GM18520 (cell line): ENCODE measurements at regions not wholly inside any gene's neighbourhood (a gene's known extent, or its start where the extent isn't known, plus 50 kb on each side); places are given as distances from the start of the nearest gene placed in this dataset.

Experiments
- ATAC-seq: cut with Tn5 transposase; IDR thresholded peaks from one replicate; pipeline ENCODE4 v1.9.1; 2021; ENCODE audit not compliant: unreplicated experiment

DNA sequence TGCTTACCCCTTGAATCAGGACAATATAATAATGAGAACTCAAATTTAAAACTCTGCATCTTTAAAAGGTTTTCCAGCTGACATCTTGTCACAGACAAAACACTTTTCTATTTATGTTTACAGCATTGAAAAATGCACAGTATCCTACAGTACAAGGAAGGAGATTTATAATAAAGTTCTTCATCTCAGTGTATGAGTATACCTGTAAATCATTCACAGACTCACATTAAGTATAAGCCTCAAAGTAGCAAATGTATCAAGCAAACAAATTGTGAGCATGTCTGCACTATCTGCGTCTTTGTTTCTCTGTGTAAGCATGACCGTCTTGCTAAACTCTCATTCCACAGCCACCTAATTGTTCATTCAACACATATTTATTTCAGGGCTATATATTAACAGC is 52.8 kb downstream of the PPP1R2C start:
- no peak for ATAC-seq

DNA sequence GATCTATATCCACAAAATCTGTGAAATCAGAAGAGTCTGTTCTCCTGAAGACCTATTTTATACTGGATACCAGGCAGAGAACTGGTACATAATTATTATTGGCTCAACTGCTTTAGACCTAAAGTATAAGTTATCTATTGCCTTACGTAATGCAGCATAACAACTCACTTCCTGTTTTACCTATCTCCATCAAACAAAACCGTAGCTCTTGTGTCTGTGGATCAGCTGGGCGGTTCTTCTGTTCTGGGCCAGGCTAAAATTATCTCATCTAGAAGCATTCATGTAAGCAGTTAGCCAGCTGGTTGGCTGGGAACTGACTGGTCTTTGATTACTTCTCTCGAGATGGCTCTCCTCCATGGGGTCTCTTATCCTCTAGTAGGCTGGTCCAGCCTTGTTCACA is 57.8 kb downstream of the PPP1R2C start:
- ATAC-seq, result no peak

DNA sequence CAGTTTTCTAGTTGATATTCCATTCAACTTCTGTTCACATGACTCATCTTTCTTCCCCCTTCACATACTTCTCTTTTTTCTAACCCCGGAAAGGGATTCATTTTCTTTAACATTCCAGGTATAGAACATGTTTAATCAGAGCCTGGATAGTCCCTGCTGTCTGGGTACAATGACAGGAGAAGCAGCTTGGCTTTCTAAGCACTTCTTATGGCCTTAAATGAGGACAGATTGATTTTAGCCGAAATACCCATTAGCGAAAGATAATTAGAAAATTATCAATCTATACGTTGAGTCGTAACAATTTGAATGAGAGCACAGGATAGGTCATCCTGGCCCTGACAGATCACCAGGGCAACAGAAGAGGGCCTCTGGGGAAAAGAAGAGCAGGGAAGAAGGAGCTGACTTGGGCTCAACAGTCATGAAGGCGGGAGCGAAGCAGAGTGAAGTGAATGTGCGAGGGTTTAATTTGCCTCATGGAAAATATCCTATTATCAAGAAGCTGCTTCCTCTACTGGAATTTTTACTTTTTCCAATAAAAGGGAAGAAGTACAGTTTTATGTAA is 62.2 kb downstream of the PPP1R2C start:
- ATAC-seq, result no peak

DNA sequence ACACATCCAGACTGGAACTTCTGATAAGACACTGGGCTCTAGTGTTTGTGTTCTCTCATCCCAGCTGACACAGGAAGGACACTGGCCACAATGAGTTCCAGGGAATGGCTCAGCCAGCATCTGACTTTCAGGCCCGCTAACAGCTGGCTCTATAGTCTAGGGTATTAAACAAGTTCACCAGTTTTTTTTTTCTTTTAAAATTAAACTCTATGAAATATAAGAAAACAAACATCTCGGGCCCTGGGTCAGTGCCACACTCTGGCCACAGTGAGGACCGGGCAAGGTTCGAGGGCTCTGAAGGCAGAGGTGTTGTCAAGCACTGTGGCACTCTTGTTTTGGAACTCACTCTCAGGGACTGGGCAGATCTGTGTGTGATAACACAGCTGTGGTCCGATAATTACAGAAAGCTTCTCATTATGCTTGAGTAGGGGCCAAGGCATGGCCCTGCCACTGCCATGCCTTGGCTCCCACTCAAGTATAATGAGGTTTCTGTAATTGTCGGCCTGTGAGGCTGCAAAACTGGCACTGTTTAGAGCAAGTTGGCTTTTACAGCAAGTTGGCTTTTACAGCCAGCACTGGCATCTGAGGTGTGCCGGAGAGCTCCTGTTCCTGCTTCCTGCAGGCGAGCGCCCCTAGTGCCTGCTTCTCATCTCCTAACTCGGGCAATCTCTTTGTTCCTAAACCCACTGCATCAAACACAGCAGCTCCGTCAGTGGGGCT is 62.8 kb downstream of the PPP1R2C start:
- ATAC-seq, result peak; percentile 45

DNA sequence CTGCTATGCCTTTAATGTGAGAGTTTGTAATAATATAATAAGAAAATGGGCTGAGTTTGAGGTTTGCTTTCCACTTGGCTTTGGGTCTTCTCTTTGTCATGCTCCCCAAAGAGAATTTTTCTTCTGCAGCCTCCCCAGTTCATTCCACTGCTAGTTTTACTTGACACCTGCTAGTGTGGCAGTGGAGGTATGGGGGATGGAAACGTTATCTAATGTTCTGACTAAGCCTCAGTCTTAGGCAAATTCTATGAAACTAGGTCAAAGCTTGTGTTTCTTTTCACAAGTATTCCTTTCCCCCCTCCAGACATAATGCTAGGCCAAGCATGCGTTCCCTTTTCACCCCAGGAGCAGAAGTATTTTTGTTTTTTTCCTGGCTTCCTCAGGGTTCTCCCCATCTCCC is 67.5 kb downstream of the PPP1R2C start:
- ATAC-seq, result no peak

DNA sequence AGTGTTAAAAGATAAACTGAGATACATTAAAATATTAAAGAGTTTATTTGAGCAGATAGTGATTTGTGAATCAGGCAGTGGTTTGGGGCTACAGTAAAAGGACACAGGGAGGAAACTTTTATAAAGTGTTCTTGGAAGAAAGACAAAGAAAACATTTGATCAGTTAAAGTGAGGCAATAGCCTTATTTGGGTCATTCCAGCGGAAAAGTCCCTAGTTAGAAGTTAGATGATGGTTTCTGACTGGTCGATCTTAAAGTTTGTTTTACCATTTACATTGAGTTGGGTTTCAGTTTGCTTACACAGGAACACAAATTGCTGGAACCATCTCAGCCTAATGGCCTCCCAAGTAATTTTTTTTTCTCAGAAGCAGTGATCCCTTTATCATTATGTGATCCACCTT is 69.7 kb downstream of the PPP1R2C start:
- no peak for ATAC-seq

DNA sequence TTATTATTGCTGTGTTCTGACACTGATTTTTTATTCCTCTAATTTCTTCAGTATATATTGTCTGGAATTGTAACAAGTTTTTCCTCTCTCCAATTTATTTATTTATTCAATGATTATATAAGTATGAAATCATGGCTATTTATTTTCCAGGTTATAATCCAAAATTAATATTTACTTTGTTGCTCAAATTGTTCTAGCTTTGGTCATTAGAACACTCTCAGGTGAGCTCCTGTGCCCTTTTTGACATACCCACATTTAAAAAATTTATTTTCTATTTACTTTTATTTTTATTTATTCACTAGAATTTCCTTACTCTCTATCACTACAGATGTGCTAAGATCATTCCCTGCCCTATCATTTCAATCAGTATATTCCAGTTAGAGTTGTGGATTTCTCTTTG is 70.2 kb downstream of the PPP1R2C start:
- no peak for ATAC-seq

DNA sequence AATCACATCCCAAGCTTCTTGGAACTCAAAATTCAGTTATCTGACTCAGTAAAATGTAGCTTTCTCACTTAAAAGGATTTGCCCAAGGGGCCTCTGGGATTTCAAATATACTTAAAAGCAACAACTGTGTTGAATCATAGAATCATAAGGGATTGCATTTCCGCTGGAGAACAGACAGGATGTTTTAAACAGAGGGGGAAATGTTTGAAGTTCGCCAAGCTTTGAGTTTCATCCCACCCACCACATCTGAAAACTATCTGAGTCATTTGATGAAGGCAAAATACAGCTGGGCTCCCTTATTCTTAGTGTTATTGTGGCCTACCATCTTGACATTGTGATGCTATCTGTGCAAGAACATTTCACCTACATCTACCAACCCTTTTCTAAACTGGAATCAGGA is 73.5 kb downstream of the PPP1R2C start:
- ATAC-seq, result no peak

DNA sequence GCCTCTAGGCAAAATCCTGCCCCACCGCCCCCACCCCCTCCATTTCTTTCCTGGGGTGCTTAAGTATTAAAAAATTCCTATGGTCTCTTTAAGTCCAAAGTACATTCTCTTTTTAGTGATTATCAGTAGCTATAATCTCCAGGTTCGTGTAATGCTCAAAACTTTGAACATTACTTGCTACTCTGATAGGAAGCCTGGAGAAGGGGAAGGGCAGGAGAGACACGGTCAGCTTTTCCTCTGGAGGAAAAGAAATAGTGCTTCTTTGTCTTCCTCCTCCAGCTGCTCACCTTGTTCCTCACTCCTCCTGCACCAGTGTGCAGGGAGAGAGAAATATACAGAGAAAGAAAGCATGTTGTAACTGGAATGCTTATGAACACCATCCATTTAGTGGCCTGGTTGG is 80.4 kb downstream of the PPP1R2C start:
- no peak for ATAC-seq

DNA sequence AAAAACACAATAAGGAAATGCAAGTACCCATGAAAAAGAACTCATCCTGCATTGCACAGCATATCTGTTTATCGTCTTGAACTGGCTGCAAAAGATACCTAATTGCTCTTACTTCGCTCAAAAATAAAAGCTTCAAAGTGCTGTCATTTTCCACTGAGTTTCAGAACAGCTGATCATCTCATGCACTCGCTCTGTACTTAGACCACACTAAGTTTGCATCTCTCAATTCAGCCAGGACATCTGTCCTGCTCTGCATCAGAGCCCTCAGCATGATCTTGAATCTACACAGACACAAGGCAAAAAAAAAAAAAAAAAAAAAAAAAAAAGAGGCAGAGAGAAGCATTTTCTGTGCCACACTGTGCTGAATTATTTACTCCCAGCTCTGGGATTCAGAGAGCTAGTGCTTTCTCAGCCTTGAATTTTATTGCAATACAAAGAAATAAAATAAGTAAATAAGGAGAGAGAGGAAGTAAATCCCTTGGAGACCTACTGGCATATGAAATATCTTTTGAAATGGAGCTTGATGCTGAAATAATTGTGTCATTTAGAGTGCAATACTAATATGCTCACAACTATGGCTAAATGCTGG is 81.3 kb downstream of the PPP1R2C start:
- ATAC-seq, result no peak

DNA sequence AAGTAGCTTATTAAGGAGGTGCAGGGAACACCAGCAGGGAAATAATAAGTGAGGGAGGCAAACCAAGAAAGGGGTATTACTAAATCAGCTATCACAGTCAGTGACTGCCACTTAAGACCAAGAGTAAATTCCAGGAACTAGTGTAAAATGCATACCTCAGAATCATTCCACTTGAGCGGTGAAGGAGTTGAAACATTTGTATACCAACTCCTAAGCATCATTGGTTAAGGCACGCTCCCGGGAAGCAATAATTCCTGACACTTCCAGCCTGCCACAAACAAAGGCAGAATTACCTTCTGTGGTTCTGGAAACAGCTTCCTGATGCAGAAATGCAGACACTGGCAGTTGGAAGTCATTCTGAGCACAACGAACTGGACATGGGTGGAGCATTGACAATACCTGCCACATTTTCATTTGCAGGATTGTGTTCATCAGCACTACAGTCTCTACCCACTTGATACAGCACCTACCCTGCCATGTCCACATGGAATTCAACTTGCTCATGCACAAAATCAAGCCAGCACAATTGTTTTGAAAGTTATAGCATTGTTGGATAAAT is 82.1 kb downstream of the PPP1R2C start:
- ATAC-seq, result no peak

DNA sequence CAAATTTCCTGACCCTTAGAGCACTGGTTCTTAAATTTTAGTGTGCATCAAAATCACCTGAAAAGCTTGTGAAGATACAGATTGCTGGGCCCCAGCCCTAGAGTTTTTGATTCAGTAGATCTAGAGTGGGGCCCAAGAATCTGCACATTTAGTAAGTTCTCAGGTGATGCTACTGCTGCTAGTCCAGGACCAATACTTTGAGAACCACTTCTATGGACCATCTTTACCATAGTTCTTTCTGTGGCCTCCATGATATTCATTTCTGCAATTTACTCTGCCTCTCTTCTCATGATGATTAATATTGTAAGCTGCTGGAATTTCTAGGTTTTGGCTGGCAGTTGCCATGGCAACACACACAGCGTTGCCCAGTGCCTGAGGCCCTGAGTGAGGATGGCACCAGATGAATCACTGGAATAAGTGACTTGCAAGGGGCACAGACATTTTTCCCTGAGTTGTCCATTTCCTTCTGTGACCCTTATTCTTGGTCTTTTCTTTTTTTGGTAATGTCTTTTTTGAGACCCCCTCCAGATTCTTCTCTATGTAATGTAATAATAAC is 83.6 kb downstream of the PPP1R2C start:
- no peak for ATAC-seq

DNA sequence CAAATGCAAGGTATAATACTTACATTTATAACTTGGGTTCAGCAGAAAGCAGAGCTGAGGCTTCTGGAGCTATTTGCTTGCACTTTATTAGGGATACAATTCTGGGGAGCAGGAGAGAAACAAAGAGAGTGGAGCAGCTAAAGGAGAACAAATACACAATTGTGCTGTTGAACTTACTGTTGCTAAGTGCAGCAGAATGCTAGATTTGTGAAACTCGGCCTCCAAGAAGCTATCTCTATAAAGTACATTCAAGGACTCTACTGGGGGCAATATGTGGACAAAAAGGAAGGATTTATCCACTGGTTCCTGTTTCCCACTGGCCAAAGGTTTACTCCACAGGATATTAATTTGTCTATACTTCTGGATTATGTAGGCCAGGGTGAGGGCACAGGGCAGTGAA is 86.8 kb downstream of the PPP1R2C start:
- ATAC-seq, result no peak

DNA sequence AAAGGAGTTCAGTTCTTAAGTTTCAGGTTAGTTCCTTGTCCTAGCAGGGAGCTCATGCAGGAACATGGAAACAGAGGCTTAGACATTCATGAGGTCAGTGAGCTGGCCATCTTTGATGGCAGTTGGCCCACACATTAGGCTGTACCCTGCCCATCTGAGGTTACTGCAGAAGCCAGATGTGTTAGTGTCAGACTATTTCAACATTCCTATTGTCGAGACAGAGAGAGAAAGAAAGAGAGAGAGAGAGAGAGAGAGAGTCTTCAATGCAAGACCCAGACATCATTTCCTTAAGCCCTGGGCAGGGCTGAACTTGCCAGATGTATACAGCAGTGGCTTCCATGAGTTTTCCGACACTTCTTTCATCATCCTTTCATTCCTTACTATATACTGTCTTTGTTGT is 91.3 kb downstream of the PPP1R2C start:
- ATAC-seq, result no peak

DNA sequence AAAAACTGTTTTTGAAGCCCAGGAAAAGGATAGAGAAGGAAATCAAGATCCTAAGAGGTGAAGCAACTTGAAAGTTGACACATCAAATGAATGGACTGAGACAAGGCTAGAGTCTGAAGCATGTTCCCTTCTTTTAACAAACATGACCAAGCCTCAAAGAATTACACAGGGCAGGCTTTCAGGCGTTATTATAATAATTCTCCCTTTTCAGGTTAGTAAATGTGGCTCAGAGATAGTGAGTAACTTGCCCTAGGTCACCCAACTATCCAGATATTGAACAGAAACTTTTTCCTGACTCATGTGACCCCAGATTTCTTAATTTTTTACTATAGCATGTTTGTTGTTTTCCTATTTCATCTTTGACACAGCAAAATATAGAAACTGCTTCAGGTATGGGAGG is 91.7 kb downstream of the PPP1R2C start:
- no peak for ATAC-seq

DNA sequence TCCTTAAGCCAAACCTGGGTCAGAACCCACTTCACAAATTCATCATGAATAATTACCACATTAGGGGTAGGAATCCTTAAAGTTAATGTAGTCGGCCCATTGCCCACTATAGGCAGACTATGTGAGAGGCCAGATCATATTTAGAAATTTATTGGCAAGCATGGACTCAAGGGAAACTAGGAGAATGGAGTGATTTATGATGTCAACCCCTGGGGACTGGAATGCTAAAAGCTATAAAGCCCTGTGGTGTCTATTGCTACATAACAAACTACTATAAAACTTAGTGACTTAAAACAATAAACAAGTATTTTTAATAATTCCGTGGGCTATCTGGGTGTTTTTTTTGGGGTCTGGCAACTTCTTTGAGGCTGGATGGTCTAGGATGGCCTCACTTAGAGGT is 93.9 kb downstream of the PPP1R2C start:
- no peak for ATAC-seq

DNA sequence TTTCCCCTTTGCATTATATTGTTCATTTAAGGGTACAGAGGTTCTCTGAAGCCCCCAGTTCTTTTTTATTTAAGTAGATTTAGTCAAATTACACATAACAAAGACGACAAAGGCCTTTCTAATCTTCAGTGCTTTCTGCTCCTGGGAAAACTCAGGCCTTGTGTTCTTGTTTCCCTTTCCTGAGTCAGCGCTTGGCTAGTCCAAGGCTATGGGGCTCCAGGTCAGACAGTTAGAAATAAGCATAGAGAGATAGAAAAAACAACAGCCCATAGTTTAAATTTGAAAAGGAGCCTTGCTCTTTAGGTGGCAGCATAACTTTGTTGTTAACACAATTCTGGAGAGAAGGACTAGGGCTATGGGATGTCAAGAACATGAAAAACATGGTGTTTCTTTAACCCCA is 97.3 kb downstream of the PPP1R2C start:
- ATAC-seq, result no peak

DNA sequence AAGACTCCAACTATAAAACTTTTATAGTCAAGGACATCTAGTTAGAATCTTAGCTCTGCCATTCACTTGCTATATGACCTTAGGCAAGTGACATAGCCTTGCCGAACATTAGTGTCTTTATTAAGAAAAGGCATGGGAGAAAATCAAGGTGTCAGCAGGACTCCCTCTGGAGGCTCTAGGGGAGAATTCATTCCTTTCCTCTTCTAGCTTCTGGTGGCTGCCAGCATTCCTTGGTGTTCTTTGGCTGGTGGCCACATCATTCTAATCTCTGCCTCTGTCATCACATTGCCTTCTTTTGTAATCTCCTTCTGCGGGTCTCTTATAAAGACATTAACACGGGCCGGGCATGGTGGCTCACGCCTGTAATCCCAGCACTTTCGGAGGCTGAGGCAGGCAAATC is 99.8 kb downstream of the PPP1R2C start:
- no peak for ATAC-seq

DNA sequence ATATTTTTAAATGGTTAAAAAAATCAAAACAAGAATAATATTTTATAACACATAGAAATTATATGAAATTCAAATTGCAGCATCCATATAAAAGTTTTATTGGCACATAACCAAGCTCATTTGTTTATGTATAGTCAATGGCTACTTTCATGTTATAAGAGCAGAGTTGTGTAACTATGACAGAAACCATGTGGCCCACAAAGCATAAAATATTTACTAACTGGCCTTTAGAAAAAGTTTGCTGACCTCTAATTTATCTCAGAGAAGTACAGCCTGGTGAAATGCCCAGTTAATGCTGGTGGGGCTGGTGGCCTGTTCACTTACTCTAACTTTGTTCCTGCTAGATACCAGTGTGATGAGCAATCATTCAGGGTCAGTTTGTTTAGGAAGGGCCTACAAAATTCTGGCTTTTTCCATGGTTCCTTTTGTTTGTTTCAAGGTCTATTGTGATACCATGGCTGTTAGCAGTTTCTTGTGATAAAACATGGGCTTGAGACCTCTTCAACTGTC is 104.6 kb downstream of the PPP1R2C start:
- no peak for ATAC-seq

DNA sequence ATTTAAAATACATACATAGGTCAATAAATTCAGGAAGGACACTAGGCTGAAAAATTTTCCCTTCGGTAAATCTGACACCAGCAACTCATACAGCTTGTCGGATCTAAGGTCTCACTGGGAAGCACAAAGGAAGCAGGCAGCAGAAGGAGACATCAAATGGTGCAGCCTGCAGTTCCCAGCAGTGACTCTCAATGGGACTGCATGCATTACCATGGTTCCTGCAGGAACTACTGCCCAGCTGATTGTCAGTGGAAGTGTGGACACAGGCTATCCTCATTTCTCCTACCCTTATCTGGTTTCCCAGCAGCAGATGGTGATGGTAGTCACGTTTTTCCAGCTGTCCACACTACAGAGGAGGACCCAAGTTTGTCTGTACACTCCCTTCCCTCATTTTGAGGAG is 113.3 kb downstream of the PPP1R2C start:
- ATAC-seq, result no peak

DNA sequence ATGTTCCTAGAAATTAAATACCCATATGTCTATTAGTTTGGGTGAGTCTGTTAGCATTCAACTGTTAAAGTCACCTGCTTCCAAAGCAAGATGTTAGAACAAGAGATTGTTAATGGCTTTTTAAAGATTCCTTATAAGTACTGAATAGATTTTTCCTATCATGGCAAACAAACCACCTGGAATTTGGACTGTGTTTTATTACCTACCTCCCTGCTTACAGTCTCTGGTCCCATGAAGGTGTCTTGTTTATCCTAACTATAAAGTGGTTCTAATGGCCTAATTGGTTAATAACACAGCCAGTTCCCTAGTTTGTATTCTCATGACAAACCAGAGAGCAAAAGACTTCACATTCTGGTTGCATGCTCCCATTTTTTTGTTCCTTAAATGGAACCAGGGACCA is 149.5 kb downstream of the PPP1R2C start:
- ATAC-seq, result no peak

DNA sequence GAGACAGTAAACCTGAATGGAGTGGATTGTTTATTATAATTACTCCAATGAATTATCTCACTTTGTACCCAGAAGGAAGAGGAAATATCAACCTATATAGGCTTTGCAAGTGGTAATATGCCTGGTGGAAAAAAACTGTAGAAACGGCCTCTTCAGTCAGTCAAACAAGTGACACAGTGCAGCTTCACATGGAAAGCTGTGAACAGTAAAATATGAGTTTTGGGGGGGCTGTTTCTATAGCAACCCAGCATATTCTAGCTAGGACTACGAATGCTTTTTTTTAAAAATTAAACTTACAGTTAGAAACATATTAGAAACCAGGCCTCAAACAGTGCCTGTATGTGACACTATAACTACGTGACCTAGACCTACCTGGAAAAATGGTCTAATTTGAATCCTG is 150.1 kb downstream of the PPP1R2C start:
- no peak for ATAC-seq
